ENCODE measurements at regions not wholly inside any gene's neighbourhood (a gene's known extent, or its start where the extent isn't known, plus 50 kb on each side); places are given as distances from the start of the nearest gene placed in this dataset.

- Mint-ChIP-seq H3K4me3 (ENCODE audit: low read depth) (no peak overlapping the region), H3K9me3 (no peaks in the 10 kb centered on the region), H3K4me1 (ENCODE audit: low read depth) (no peaks in the 10 kb centered on the region), H3K36me3 (ENCODE audit: low read depth) (no peaks in the 10 kb centered on the region), H3K27ac (no peak overlapping the region), H3K27me3 (ENCODE audit: low read depth) (peaks cover 2% of the 10 kb centered on the region)
- intact Hi-C loops (cut with micrococcal nuclease), result no loop called here
- DNase-seq (ENCODE audit: low spot score), result no peak
These were observed 103.2 kb upstream of the SSTR4 start for GRCh38 chr20:22931653-22932608.

GRCh38 chr20:22939181-22939580 is 95.9 kb upstream of the SSTR4 start:
- Mint-ChIP-seq H3K4me1 (ENCODE audit: low read depth) (no peaks in the 10 kb centered on the region), H3K4me3 (ENCODE audit: low read depth) (no peak overlapping the region), H3K9me3 (no peaks in the 10 kb centered on the region), H3K27ac (no peak overlapping the region), H3K27me3 (ENCODE audit: low read depth) (peaks cover 1% of the 10 kb centered on the region), H3K36me3 (ENCODE audit: low read depth) (no peaks in the 10 kb centered on the region)
- intact Hi-C loops (cut with micrococcal nuclease), result no loop called here
- DNase-seq (ENCODE audit: low spot score), result no peak

GRCh38 chr20:22940350-22940749 is 94.8 kb upstream of the SSTR4 start:
- Mint-ChIP-seq H3K9me3 (no peaks in the 10 kb centered on the region), H3K27ac (no peak overlapping the region), H3K4me1 (ENCODE audit: low read depth) (no peaks in the 10 kb centered on the region), H3K27me3 (ENCODE audit: low read depth) (no peaks in the 10 kb centered on the region), H3K36me3 (ENCODE audit: low read depth) (no peaks in the 10 kb centered on the region), H3K4me3 (ENCODE audit: low read depth) (no peak overlapping the region)
- intact Hi-C loops (cut with micrococcal nuclease), result no loop called here
- no peak for DNase-seq (ENCODE audit: low spot score)

- Mint-ChIP-seq H3K36me3 (ENCODE audit: low read depth) (no peaks in the 10 kb centered on the region), H3K9me3 (no peaks in the 10 kb centered on the region), H3K27me3 (ENCODE audit: low read depth) (no peaks in the 10 kb centered on the region), H3K4me3 (ENCODE audit: low read depth) (no peak overlapping the region), H3K4me1 (ENCODE audit: low read depth) (no peaks in the 10 kb centered on the region), H3K27ac (no peak overlapping the region)
- no peak for DNase-seq (ENCODE audit: low spot score)
- intact Hi-C loops (cut with micrococcal nuclease), result no loop called here
These were observed 93.6 kb upstream of the SSTR4 start for GRCh38 chr20:22941550-22941949.

GRCh38 chr20:22942742-22943141 is 92.4 kb upstream of the SSTR4 start:
- no peak for DNase-seq (ENCODE audit: low spot score)
- no peaks in the 10 kb centered on the region for H3K4me1 Mint-ChIP-seq (ENCODE audit: low read depth)
- H3K27me3 Mint-ChIP-seq (ENCODE audit: low read depth), result no peaks in the 10 kb centered on the region
- no peak overlapping the region for H3K27ac Mint-ChIP-seq
- intact Hi-C loops (cut with micrococcal nuclease), result no loop called here
- no peak overlapping the region for H3K4me3 Mint-ChIP-seq (ENCODE audit: low read depth)
- H3K9me3 Mint-ChIP-seq, result no peaks in the 10 kb centered on the region
- no peaks in the 10 kb centered on the region for H3K36me3 Mint-ChIP-seq (ENCODE audit: low read depth)

- intact Hi-C loops (cut with micrococcal nuclease), result no loop called here
- H3K36me3 Mint-ChIP-seq (ENCODE audit: low read depth), result no peaks in the 10 kb centered on the region
- H3K4me3 Mint-ChIP-seq (ENCODE audit: low read depth), result no peak overlapping the region
- H3K9me3 Mint-ChIP-seq, result no peaks in the 10 kb centered on the region
- no peak overlapping the region for H3K27ac Mint-ChIP-seq
- no peak for DNase-seq (ENCODE audit: low spot score)
- H3K4me1 Mint-ChIP-seq (ENCODE audit: low read depth), result no peaks in the 10 kb centered on the region
- H3K27me3 Mint-ChIP-seq (ENCODE audit: low read depth), result no peaks in the 10 kb centered on the region
These were observed 91.0 kb upstream of the SSTR4 start for GRCh38 chr20:22944062-22944461.

GRCh38 chr20:22944936-22945335 is 90.2 kb upstream of the SSTR4 start:
- H3K4me3 Mint-ChIP-seq (ENCODE audit: low read depth), result no peak overlapping the region

GRCh38 chr20:22946596-22946995 is 88.5 kb upstream of the SSTR4 start:
- intact Hi-C loops (cut with micrococcal nuclease), result no loop called here
- H3K27me3 Mint-ChIP-seq (ENCODE audit: low read depth), result no peaks in the 10 kb centered on the region
- no peaks in the 10 kb centered on the region for H3K36me3 Mint-ChIP-seq (ENCODE audit: low read depth)
- no peak overlapping the region for H3K27ac Mint-ChIP-seq
- DNase-seq (ENCODE audit: low spot score), result no peak
- no peaks in the 10 kb centered on the region for H3K9me3 Mint-ChIP-seq
- no peak overlapping the region for H3K4me3 Mint-ChIP-seq (ENCODE audit: low read depth)
- H3K4me1 Mint-ChIP-seq (ENCODE audit: low read depth), result no peaks in the 10 kb centered on the region

More at GRCh38 chr20:22944936-22945335, 90.2 kb upstream of the SSTR4 start:
- H3K27me3 Mint-ChIP-seq (ENCODE audit: low read depth), result no peaks in the 10 kb centered on the region
- no peaks in the 10 kb centered on the region for H3K36me3 Mint-ChIP-seq (ENCODE audit: low read depth)
- no peaks in the 10 kb centered on the region for H3K9me3 Mint-ChIP-seq
- H3K4me1 Mint-ChIP-seq (ENCODE audit: low read depth), result no peaks in the 10 kb centered on the region
- DNase-seq (ENCODE audit: low spot score), result no peak
- intact Hi-C loops (cut with micrococcal nuclease), result no loop called here
- H3K27ac Mint-ChIP-seq, result no peak overlapping the region

- Mint-ChIP-seq H3K27ac (no peak overlapping the region), H3K36me3 (ENCODE audit: low read depth) (no peaks in the 10 kb centered on the region), H3K9me3 (no peaks in the 10 kb centered on the region), H3K4me1 (ENCODE audit: low read depth) (no peaks in the 10 kb centered on the region), H3K4me3 (ENCODE audit: low read depth) (no peak overlapping the region), H3K27me3 (ENCODE audit: low read depth) (no peaks in the 10 kb centered on the region)
- DNase-seq (ENCODE audit: low spot score), result no peak
- intact Hi-C loops (cut with micrococcal nuclease), result no loop called here
These were observed 85.6 kb upstream of the SSTR4 start for GRCh38 chr20:22949331-22950109.

- Mint-ChIP-seq H3K27ac (no peak overlapping the region), H3K9me3 (no peaks in the 10 kb centered on the region), H3K4me1 (ENCODE audit: low read depth) (no peaks in the 10 kb centered on the region), H3K27me3 (ENCODE audit: low read depth) (no peaks in the 10 kb centered on the region), H3K4me3 (ENCODE audit: low read depth) (no peak overlapping the region), H3K36me3 (ENCODE audit: low read depth) (no peaks in the 10 kb centered on the region)
- intact Hi-C loops (cut with micrococcal nuclease), result no loop called here
- DNase-seq (ENCODE audit: low spot score), result no peak
These were observed 83.1 kb upstream of the SSTR4 start for GRCh38 chr20:22951966-22952365.

GRCh38 chr20:22954661-22955060 is 80.5 kb upstream of the SSTR4 start:
- H3K9me3 Mint-ChIP-seq, result no peaks in the 10 kb centered on the region
- no peaks in the 10 kb centered on the region for H3K36me3 Mint-ChIP-seq (ENCODE audit: low read depth)
- H3K4me3 Mint-ChIP-seq (ENCODE audit: low read depth), result no peak overlapping the region
- intact Hi-C loops (cut with micrococcal nuclease), result no loop called here
- H3K4me1 Mint-ChIP-seq (ENCODE audit: low read depth), result no peaks in the 10 kb centered on the region
- DNase-seq (ENCODE audit: low spot score), result no peak
- no peak overlapping the region for H3K27ac Mint-ChIP-seq
- H3K27me3 Mint-ChIP-seq (ENCODE audit: low read depth), result no peaks in the 10 kb centered on the region

GRCh38 chr20:22958390-22958789 is 76.7 kb upstream of the SSTR4 start:
- Mint-ChIP-seq H3K9me3 (no peaks in the 10 kb centered on the region), H3K4me3 (ENCODE audit: low read depth) (no peak overlapping the region), H3K4me1 (ENCODE audit: low read depth) (no peaks in the 10 kb centered on the region), H3K27ac (no peak overlapping the region), H3K27me3 (ENCODE audit: low read depth) (no peaks in the 10 kb centered on the region), H3K36me3 (ENCODE audit: low read depth) (no peaks in the 10 kb centered on the region)
- no peak for DNase-seq (ENCODE audit: low spot score)
- intact Hi-C loops (cut with micrococcal nuclease), result no loop called here
